HG03103 (cell line): ENCODE measurements at regions not wholly inside any gene's neighbourhood (a gene's known extent, or its start where the extent isn't known, plus 50 kb on each side); places are given as distances from the start of the nearest gene placed in this dataset.
A peak's percentile ranks its signal among the peaks of the same experiment; 100 is the strongest.
"Not testable (repeated sequence)": the region's sequence is repeated elsewhere in the genome, so short reads cannot be mapped to it uniquely, and the experiment has no call there.

Experiments used
- ATAC-seq: cut with Tn5 transposase; IDR thresholded peaks from one replicate; pipeline ENCODE4 v1.9.1; 2021; ENCODE audit warnings: low read depth; ENCODE audit not compliant: unreplicated experiment

DNA sequence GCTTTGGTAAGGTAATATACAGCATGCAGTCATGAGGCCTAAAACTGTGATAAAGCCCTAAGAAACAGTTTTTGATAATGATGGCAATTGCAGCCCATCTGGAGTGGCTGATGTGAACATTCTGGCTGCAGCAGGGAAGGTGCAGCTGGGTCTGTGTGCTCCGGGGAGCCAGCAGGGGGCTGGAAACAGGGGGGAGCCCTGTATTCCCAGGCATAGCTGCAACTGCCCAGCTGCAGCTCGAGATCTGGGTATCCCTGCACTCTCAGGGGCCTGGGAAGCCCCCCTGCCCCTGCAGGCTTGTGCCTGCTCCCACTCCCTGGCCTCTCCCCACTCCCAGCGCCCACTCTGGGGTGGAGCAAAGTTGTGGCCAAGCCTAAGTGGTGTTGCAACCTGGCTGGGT, 95.6 kb downstream of the RRAGB start:
- no peak for ATAC-seq

DNA sequence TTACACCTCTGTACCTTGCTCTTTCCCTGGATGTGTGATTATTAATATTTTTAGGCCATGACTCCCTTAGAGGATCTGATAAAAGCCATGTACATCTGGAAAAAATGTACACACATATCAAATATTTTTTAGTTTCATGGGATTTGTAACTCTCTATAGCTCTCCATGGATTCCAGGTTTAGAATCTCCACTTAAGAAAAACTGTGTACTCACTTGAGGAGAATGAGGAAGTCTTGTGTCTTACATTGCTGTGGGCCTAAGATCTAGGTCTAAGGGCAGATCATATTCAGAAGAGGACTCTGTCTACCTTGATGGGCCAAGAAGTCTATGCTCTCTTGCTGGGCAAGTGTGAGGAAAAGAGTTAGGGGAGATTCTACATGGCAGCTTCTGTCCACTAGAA, 98.0 kb downstream of the RRAGB start:
- no peak for ATAC-seq

DNA sequence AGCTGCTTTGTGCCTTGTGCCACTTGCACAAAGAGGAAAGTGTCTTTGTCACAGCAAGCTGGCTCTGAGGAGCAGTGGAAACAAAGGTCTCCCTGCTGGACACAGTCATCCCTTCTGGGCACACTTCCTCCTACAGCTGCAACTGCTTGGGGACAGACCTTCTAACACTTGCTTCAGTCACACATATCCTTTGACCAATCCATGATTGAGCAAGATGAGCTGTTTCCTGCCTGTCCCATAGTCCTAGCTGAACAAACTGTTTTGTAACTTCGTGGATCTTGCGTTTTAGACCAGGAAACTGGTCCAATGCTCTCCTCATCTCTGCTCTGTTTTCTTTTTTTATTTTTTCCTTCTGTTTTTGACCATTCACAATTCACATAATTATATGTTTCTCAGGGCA, 98.5 kb downstream of the RRAGB start:
- ATAC-seq = no peak

DNA sequence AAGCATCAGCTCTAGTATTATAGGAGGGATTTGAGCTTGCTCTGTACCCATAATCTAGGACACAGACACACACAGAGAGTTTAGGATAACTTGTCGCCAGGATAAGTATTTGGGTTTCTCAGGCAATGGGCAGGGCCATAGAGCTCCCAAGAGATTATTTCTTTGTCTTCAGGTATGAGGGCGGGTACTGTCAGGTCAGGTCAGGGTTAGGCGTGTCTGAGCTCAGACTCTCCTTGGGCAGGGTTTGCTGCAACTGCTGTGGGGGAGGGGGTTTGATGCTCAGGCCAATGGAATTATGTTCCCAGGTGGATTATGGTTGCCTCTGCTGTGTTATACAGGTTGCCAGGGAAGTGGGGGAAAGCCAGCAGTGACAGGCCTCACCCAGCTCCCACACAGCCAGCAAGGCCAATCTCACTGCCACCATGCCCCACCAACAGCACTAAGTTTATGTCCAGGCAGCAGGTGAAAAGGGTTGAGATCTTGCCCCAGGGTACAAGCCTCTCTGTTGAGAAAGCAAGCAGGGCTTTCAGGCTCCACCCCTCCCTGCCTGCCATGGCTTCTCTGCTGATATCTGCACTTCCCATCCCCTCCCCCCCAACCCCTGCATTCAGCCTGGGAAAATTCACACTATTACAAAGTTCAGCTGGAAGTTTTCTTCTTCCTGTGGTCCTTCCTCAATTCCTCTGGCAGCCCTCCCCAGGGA, 101.3 kb downstream of the RRAGB start:
- no peak for ATAC-seq

DNA sequence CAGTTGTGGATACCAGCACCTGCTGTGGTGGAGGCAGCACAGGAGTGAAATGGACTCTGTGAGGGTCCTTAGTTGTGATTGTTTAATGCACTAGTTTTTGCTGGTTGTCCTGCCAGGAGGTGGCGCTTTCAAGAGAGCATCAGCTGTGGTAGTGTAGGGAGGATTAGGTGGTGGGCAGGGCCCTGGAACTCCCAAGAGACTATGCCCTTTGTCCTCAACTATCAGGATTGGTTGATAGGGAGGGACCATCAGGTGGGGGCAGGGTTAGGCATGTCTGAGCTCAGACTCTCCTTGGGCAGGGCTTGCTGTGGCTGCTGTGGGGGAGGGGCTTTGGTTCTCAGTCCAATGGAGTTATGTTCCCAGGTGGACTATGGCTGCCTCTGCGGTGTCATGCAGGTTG, 121.9 kb downstream of the RRAGB start:
- ATAC-seq = no peak

DNA sequence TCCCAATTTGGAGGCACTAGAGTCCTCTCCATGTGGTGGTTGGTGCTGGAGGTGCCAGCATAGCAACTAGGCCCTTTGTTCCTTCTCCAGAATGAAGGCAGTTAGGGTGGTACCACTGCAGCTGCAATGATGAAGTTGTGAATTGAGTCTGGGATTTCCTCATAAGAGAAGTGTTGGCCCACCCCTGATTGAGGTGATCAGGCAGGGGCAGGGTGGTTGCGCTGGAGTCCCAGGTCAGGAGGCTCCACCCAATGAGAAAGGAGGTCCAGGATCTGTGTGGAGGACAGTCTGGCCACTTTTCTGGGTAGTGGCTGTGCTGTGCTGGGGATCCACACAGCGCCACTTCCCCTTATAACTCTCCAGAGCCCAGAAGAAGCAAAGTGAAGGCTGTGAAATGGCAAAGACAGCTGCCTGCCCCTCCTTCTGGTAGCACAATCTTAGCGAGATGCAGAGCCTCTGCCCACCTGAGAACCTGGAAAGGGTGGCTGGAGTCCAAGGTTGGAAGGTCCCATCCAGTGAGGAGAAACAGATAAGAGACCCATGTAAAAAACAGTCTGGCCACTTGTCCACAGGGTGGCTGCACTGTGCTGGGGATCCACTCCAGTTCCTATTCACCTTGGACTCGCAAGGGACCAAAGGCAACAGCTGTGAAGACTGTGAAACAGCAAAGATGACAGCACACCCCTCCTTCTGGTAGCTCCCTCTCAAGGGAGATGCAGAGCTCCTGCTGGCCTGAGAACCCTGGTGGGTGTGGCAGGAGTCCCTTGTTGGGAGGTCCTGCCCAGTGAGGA, 124.6 kb downstream of the RRAGB start:
- no peak for ATAC-seq

DNA sequence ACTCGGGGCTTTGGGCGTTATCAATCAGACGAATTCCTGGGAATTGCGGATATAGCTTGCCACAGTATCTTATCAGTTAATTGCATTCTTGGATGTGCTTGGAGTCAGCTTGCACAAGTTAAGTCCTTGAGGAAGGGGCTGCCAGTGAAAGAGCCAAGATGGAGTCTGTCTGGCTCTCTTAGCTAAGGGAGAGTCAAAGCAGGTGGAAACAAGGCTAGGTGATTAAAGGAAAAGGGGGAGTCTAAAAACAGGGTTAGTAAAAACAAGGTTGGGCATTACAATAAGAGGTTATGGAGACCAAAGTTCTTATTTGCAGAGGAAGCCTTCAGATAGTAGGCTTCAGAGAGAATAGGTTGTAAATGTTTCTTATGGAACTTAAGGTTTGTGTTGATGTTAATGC, 149.2 kb downstream of the RRAGB start:
- ATAC-seq = not testable (repeated sequence)

DNA sequence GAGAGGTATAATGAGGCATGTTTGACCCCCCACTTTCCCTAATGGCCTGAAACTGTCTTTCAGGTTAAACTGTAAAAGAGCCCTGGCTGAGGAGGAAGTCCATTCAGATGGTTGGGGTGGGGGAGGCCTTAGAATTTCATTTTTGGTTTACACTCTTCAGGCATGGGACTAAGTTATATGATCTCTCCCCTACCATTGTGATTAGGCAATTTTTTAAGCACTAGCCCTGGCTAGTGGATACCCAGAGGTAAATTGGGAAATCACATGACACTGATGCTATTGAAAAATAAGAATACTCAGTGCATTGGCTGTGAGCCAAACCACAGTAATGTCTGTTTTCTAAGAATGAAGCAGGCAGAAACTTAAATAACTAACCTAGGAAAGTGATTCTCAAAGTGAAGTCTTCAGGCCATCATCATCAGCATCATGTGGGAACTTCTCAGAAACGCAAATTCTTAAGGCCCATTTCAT, 149.7 kb downstream of the RRAGB start:
- ATAC-seq = peak; percentile 76

DNA sequence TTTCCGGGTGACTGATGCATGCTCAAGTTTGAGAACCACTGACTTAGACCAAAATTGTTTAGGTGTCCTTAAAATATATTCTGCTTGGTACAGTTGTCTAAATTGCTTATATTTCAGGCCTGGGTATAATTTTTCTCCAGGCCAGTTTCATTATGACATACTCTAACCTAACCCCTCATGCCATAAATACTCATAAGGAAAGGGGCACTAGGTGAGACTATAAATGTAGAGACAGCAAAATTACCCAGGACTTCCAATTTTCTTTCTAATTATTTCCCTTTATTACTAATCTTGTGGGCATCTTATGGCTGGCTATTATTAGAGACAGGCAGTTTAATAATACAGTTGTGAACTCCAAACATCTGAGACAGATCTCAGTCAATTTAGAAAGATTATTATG, 150.2 kb downstream of the RRAGB start:
- peak; percentile 42 for ATAC-seq

DNA sequence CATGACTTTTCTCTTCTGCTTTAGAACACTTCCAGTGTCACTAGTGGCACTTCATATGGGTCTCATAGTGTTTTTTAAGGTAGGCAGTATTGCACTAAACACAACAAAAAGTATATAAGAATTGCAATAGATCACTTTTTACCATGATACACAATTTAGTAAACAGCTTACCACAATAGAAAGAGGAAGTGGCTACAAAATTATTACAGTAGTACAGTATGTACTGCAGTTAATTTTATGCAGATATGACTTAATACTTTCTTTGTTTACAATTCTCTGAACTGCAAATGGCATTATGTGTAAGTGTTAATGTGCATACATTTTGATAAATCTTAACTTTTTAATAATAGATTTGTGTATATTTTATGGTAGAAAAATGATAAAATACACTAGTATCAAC, 157.3 kb downstream of the RRAGB start:
- ATAC-seq = no peak

DNA sequence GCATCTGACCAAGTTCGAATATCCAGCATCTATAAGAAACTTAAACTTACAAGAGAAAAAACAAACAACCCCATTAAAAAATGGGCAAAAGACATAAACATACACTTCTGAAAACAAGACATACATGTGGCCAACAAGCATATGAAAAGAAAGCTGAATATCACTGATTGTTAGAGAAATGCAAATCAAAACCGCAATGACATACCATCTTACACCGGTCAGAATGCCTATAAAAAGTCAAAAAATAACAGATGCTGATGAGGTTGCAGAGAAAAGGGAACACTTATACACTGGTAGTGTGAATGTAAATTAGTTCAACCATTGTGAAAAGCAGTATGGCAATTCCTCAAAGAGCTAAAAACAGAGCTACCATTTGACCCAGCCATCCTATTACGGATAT, 166.0 kb downstream of the RRAGB start:
- not testable (repeated sequence) for ATAC-seq

DNA sequence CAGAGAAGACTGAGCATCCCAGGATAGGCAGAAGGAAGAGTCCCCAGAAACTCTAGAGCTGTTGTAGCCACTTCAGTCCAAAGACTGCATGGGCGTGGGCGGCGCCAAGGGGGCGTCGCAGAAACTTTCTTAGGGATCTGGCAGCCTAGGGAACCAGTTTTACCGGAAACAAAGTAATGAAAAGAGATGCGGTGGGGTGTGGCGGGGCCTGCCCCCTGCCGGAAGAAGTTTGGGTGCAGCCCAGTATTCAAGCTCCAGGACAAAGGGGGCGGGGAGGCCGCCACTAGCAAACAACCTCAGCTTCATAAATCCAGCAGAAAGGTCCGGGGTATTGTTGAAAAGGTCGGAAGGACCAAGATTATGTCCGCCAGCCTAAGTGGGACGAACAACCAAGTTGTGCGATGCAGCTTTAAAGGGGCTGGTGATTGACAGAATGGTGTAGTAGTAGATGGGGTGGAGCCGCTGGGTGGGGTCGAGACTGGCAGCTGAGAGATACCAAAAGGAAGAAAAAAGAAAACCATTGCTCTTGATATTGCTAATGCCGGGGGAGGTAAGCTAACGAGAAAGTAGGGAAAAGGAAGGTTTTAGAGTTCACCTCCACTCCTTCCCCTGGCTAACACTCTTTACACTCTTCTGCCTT, 190.5 kb downstream of the RRAGB start:
- peak; percentile 63 for ATAC-seq

DNA sequence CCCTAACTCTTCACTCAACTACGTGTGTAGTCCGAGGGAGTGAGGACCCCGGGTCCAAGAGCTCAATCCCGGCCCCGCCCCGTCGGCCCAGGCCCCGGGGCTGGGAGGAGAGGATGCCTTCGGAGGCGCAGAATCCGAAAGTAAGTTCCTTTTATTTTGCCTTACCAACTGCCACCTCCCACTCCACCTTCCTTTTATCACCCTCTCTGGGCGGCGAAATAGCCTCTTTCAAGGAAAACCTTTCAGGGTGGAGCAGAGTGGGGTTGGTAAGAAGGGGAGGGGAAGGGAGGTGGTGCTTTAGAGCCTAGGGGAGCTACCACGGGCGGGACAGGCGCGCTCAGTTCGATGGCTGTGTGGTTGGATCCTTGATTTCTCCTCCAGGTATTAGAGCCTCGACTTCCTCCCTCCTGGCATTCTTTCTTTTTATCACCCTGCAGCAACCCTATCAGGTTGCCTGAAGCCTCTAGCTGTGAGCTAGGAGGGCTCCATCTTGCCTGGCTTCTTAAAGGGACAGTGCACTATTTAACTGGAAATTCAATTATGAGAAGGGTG, 191.2 kb downstream of the RRAGB start:
- ATAC-seq = peak; percentile 48

DNA sequence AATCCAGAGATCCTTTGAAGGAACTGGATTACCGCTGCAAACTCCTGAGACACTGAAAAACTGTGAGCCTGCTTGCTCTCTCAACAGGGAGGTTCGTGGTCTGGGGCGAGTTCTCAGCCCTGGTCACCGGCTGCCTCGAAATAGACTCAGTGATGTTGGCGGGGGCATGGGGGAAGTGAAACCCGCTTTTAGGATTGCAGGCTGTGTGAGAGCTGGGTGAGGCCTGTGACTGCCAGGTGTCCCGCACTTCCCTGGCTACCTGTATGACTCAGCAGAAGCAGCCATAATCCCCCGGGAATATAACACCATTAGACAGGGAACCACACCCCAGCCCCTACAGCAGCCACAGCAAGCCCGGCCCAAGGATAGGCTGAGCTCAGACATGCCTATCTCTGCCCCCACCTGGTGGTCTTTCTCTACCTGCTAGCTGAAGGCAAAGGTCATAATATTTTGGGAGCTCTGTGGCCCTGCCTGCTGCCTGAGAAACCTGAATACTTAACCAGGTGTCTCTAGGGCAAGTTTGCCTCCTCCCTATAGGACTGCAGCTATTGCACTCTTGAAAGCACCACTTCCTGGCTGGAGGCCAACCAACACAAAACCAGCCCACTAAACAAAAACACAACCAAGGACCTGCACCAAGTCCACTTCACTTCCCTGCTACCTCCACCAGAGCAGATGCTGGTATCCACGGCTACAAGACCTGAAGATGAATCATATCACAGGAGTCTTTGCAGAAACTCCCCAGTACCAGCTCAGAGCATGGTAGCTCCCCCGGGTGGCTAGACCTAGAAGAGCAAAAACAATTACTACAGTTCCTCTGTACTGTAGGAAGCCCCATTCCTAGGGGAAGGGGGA, 202.0 kb downstream of the RRAGB start:
- ATAC-seq = peak; percentile 85

DNA sequence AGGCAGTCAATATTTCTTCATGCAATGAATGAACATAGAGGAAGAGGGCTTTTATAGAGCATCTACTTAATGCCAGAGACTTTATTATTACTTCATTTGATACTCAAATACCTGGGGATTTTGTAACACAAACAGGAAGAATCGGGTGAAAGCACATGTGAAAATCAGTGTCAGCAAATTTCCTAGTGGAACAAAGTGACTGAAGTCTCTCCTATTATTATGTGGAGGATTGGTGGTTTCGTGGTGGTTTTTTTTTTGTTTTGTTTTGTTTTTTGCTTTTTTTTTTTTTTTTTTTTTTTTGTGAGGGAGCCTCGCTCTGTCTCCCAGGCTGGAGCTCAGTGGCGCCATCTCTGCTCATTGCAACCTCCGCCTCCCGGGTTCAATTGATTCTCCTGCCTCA, 207.0 kb downstream of the RRAGB start:
- ATAC-seq = no peak

DNA sequence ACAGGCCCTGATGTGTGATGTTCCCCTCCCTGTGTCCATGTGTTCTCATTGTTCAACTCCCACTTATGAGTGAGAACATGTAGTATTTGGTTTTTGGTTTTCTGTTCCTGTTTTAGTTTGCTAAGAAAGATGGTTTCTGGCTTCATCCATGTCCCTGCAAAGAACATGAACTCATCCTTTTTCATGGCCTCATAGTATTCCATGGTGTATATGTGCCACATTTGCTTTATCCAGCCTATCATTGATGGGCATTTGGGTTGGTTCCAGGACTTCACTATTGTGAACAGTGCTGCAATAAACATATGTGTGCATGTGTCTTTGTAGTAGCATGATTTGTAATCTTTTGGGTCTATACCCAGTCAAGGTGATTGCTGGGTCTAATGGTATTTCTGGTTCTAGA, 211.0 kb downstream of the RRAGB start:
- ATAC-seq = not testable (repeated sequence)
